ENCODE measurements at regions not wholly inside any gene's neighbourhood (a gene's known extent, or its start where the extent isn't known, plus 50 kb on each side); places are given as distances from the start of the nearest gene placed in this dataset.

DNA sequence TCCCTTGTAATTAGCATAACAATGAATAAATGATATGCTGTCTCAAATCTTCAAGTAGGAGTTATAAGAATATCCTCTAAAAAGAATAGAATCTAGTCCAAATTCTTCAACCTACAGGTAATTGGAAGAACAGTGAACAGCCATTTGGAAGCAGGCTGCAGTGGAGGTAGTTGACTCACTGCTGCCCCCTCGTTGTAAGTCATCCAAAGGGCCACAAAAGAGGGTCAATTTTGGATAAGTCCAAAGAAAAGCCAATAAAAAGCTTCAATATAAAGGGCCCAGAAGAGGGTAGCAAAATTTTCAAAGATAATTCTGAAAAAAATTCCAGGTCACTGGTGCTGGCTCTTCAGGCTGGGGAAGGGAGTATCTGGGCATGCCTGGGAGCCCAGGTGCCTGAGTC is 60.8 kb upstream of the SSTR4 start:
- Mint-ChIP-seq H3K4me3 (no peak overlapping the region), H3K4me1 (ENCODE audit: low read depth) (no peaks in the 10 kb centered on the region), H3K9me3 (no peaks in the 10 kb centered on the region), H3K27me3 (no peaks in the 10 kb centered on the region), H3K36me3 (ENCODE audit: low read depth) (no peaks in the 10 kb centered on the region), H3K27ac (no peak overlapping the region)
- DNase-seq (no peak), ATAC-seq (ENCODE audit: poor library complexity) (no peak)
- Histone ChIP-seq H3K36me3 (ENCODE audit: insufficient read depth, low read length) (no peaks in the 10 kb centered on the region), H3K27me3 (ENCODE audit: control insufficient read depth in 1 of 2, insufficient read depth in 2 of 2, low read length in 2 of 2) (no peaks in the 10 kb centered on the region), H3K27ac (ENCODE audit: low read depth in 1 of 2, low read length in 2 of 2) (no peak overlapping the region), H3K4me3 (ENCODE audit: low read length) (no peak overlapping the region), H3K9me3 (ENCODE audit: control insufficient read depth in 1 of 2, insufficient read depth in 1 of 2, low read length in 2 of 2) (peaks cover 0 to 3% of the 10 kb centered on the region in 2 experiments), H3K4me1 (ENCODE audit: insufficient read depth, low read length) (no peaks in the 10 kb centered on the region)
- TF ChIP-seq, protein P1, sequence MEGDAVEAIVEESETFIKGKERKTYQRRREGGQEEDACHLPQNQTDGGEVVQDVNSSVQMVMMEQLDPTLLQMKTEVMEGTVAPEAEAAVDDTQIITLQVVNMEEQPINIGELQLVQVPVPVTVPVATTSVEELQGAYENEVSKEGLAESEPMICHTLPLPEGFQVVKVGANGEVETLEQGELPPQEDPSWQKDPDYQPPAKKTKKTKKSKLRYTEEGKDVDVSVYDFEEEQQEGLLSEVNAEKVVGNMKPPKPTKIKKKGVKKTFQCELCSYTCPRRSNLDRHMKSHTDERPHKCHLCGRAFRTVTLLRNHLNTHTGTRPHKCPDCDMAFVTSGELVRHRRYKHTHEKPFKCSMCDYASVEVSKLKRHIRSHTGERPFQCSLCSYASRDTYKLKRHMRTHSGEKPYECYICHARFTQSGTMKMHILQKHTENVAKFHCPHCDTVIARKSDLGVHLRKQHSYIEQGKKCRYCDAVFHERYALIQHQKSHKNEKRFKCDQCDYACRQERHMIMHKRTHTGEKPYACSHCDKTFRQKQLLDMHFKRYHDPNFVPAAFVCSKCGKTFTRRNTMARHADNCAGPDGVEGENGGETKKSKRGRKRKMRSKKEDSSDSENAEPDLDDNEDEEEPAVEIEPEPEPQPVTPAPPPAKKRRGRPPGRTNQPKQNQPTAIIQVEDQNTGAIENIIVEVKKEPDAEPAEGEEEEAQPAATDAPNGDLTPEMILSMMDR (IDR thresholded peaks at IDR 0.05), result no peak
- intact Hi-C loops (cut with DNase I, micrococcal nuclease), result no loop called here
- ChIA-PET POLR2A (no interaction called here), CTCF (no interaction called here)

DNA sequence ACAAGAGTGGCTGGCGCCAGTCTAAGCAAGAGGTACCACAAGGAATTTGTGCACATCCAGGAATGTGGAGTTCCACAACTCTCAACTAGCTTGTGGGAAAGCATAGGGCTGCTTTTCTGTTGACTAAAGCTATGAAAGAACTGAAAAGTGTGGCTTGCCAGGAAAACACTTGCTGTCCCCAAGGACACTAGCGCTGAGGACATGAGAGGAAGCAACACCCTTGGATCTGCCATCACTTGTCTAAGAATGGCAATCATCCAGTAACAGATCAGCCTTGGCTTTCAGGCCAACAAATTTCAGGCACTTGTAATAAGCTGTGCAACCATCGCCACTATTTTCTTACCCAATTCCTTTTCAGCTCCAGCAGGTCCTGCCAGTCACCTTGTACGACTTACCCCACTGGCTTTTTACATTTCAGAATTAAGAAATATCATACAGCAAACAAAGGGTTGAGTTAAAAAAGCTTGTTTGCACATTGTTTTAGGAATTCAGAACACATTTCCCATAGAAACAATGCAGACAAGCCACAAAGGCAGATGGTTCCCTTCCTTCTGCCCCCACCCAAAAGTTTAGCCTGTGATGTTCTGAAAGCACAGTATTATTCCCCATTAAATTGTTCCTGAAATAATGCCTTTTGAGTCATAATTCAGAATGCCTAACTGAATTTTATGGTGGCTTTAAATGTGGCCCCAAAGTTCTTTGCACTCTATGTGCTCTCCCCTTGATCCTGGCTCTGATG is 57.9 kb upstream of the SSTR4 start:
- ChIA-PET CTCF (no interaction called here), POLR2A (no interaction called here)
- H3K4me1 Mint-ChIP-seq (ENCODE audit: low read depth), result no peaks in the 10 kb centered on the region
- Histone ChIP-seq H3K27ac (ENCODE audit: low read depth in 1 of 2, low read length in 2 of 2) (no peak overlapping the region), H3K9me3 (ENCODE audit: control insufficient read depth in 1 of 2, insufficient read depth in 1 of 2, low read length in 2 of 2) (peaks cover 3% of the 10 kb centered on the region in 2 experiments), H3K36me3 (ENCODE audit: insufficient read depth, low read length) (no peaks in the 10 kb centered on the region), H3K27me3 (ENCODE audit: control insufficient read depth in 1 of 2, insufficient read depth in 2 of 2, low read length in 2 of 2) (no peaks in the 10 kb centered on the region), H3K4me1 (ENCODE audit: insufficient read depth, low read length) (no peaks in the 10 kb centered on the region), H3K4me3 (ENCODE audit: low read length) (no peak overlapping the region)
- no peaks in the 10 kb centered on the region for H3K9me3 Mint-ChIP-seq
- H3K36me3 Mint-ChIP-seq (ENCODE audit: low read depth), result no peaks in the 10 kb centered on the region
- no peak for ATAC-seq (ENCODE audit: poor library complexity)
- TF ChIP-seq, protein P1 (IDR thresholded peaks at IDR 0.05), result no peak
- H3K4me3 Mint-ChIP-seq, result no peak overlapping the region
- intact Hi-C loops (cut with DNase I, micrococcal nuclease), result no loop called here
- no peaks in the 10 kb centered on the region for H3K27me3 Mint-ChIP-seq
- H3K27ac Mint-ChIP-seq, result no peak overlapping the region
- DNase-seq, result no peak

DNA sequence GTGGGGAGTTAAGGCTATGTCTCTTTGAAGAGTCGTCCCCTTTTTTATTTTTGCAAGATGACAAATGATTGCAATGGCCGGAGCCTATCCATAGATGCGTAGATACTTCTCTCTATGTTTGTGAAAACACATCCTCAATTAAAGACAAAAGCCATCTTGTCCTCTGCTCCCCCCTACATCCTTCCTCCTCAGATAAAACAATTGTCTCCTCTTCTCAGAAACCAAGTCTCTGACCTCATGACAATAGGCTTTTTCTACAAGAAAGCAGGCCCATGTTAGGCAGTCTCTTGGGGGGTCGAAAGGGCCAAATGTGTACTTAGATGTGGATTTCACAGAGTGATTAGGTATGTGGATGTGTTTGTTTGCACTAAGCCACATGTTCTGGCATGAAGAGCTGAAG is 51.1 kb upstream of the SSTR4 start:
- H3K4me3 Mint-ChIP-seq, result no peak overlapping the region
- no peaks in the 10 kb centered on the region for H3K4me1 Mint-ChIP-seq (ENCODE audit: low read depth)
- CTCF ChIA-PET, result no interaction called here

More for the DNA sequence above, 51.1 kb upstream of the SSTR4 start:
- Mint-ChIP-seq H3K27me3 (no peaks in the 10 kb centered on the region), H3K9me3 (no peaks in the 10 kb centered on the region), H3K36me3 (ENCODE audit: low read depth) (no peaks in the 10 kb centered on the region), H3K27ac (no peak overlapping the region)
- Histone ChIP-seq H3K27ac (ENCODE audit: low read depth in 1 of 2, low read length in 2 of 2) (no peak overlapping the region), H3K4me1 (ENCODE audit: insufficient read depth, low read length) (no peaks in the 10 kb centered on the region), H3K36me3 (ENCODE audit: insufficient read depth, low read length) (no peaks in the 10 kb centered on the region), H3K9me3 (ENCODE audit: control insufficient read depth in 1 of 2, insufficient read depth in 1 of 2, low read length in 2 of 2) (peaks cover 3% of the 10 kb centered on the region in 2 experiments), H3K27me3 (ENCODE audit: control insufficient read depth in 1 of 2, insufficient read depth in 2 of 2, low read length in 2 of 2) (peaks cover 3 to 4% of the 10 kb centered on the region in 2 experiments), H3K4me3 (ENCODE audit: low read length) (no peak overlapping the region)
- POLR2A ChIA-PET, result no interaction called here
- intact Hi-C loops (cut with DNase I, micrococcal nuclease), result no loop called here
- DNase-seq, result no peak
- TF ChIP-seq, protein P1 (IDR thresholded peaks at IDR 0.05), result no peak
- no peak for ATAC-seq (ENCODE audit: poor library complexity)

Measured in CD4-positive, alpha-beta T cell (primary cell).